ENCODE measurements at regions not wholly inside any gene's neighbourhood (a gene's known extent, or its start where the extent isn't known, plus 50 kb on each side); places are given as distances from the start of the nearest gene placed in this dataset.

GRCh38 chr9:29062446-29062845 is 1489.2 kb upstream of the C9orf72 start:
- intact Hi-C loops (cut with DNase I), result no loop called here
- Histone ChIP-seq H3K36me3 (no peaks in the 10 kb centered on the region), H3K9me3 (no peaks in the 10 kb centered on the region)

GRCh38 chr9:29063031-29063430 is 1489.8 kb upstream of the C9orf72 start:
- ATAC-seq (no peak), DNase-seq (no peak)
- Histone ChIP-seq H3K27ac (no peak overlapping the region), H3K4me3 (no peak overlapping the region), H3K27me3 (no peaks in the 10 kb centered on the region), H3K9me3 (no peaks in the 10 kb centered on the region), H3K4me1 (no peaks in the 10 kb centered on the region), H3K36me3 (no peaks in the 10 kb centered on the region)
- no peak for TF ChIP-seq CTCF (IDR thresholded peaks at IDR 0.05)
- intact Hi-C loops (cut with DNase I), result no loop called here

More at GRCh38 chr9:29062446-29062845, 1489.2 kb upstream of the C9orf72 start:
- ATAC-seq (no peak), DNase-seq (no peak)
- no peak overlapping the region for H3K27ac ChIP-seq
- no peak overlapping the region for H3K4me3 ChIP-seq
- no peak for TF ChIP-seq CTCF (IDR thresholded peaks at IDR 0.05)
- H3K4me1 ChIP-seq, result no peaks in the 10 kb centered on the region
- H3K27me3 ChIP-seq, result no peaks in the 10 kb centered on the region

GRCh38 chr9:29066141-29066640 is 1492.9 kb upstream of the C9orf72 start:
- ATAC-seq (no peak), DNase-seq (no peak)
- Histone ChIP-seq H3K4me1 (no peaks in the 10 kb centered on the region), H3K27ac (no peak overlapping the region), H3K9me3 (no peaks in the 10 kb centered on the region), H3K4me3 (no peak overlapping the region), H3K36me3 (no peaks in the 10 kb centered on the region), H3K27me3 (no peaks in the 10 kb centered on the region)
- no peak for TF ChIP-seq CTCF (IDR thresholded peaks at IDR 0.05)
- intact Hi-C loops (cut with DNase I), result no loop called here

- Histone ChIP-seq H3K4me3 (no peak overlapping the region), H3K27me3 (no peaks in the 10 kb centered on the region), H3K9me3 (no peaks in the 10 kb centered on the region), H3K27ac (no peak overlapping the region), H3K36me3 (no peaks in the 10 kb centered on the region), H3K4me1 (no peaks in the 10 kb centered on the region)
- intact Hi-C loops (cut with DNase I), result no loop called here
- no peak for ATAC-seq
- no peak for DNase-seq
- no peak for TF ChIP-seq CTCF (IDR thresholded peaks at IDR 0.05)
Measured at GRCh38 chr9:29068461-29068860, 1495.2 kb upstream of the C9orf72 start.

- Histone ChIP-seq H3K9me3 (no peaks in the 10 kb centered on the region), H3K27ac (no peak overlapping the region), H3K27me3 (no peaks in the 10 kb centered on the region), H3K4me1 (no peaks in the 10 kb centered on the region), H3K36me3 (no peaks in the 10 kb centered on the region), H3K4me3 (no peak overlapping the region)
- no peak for DNase-seq
- intact Hi-C loops (cut with DNase I), result no loop called here
- ATAC-seq, result no peak
- no peak for TF ChIP-seq CTCF (IDR thresholded peaks at IDR 0.05)
Measured at GRCh38 chr9:29069376-29069775, 1496.1 kb upstream of the C9orf72 start.

- TF ChIP-seq CTCF (IDR thresholded peaks at IDR 0.05), result no peak
- Histone ChIP-seq H3K36me3 (no peaks in the 10 kb centered on the region), H3K9me3 (no peaks in the 10 kb centered on the region), H3K27ac (no peak overlapping the region), H3K4me3 (no peak overlapping the region), H3K27me3 (no peaks in the 10 kb centered on the region), H3K4me1 (no peaks in the 10 kb centered on the region)
- DNase-seq (no peak), ATAC-seq (no peak)
- intact Hi-C loops (cut with DNase I), result no loop called here
Measured at GRCh38 chr9:29078063-29078666, 1504.9 kb upstream of the C9orf72 start.
